Neural cell (in vitro differentiated cells): ENCODE measurements at regions not wholly inside any gene's neighbourhood (a gene's known extent, or its start where the extent isn't known, plus 50 kb on each side); places are given as distances from the start of the nearest gene placed in this dataset.

Experiments
- H2AFZ ChIP-seq: fragments of 200-600, 300-800 bp; sonication (generic), shearing (Covaris generic); 2 replicates; pipeline ENCODE4 v1.6.0; 2014; ENCODE audit warnings: low read depth, mild to moderate bottlenecking, antibody characterized with exemption, low read length, moderate library complexity
- H3F3A ChIP-seq: fragments of 200-600 bp; shearing (Covaris generic); 2 replicates; pipeline ENCODE4 v1.6.1; 2016; ENCODE audit warnings: mild to moderate bottlenecking, moderate library complexity, mixed read lengths, antibody characterized with exemption, low read length; ENCODE audit not compliant: insufficient read depth, poor library complexity, severe bottlenecking
- H3K27ac ChIP-seq: fragments of 200-600, 300-800 bp; sonication (generic), shearing (Covaris generic); 2 replicates; pipeline ENCODE4 v1.5.1; 2014; ENCODE audit warnings: mild to moderate bottlenecking, low read length, moderate library complexity
- H3K27me3 ChIP-seq: fragments of 300-800, 200-600 bp; sonication (generic), shearing (Covaris generic); 2 replicates; pipeline ENCODE4 v1.6.0; 2014; ENCODE audit warnings: mild to moderate bottlenecking, low read depth, low read length, moderate library complexity; ENCODE audit not compliant: insufficient read depth
- H3K36me3 ChIP-seq: fragments of 300-800, 200-600 bp; sonication (generic), shearing (Covaris generic); 2 replicates; pipeline ENCODE4 v1.5.1; 2014; ENCODE audit warnings: mild to moderate bottlenecking, antibody characterized with exemption, low read length, moderate library complexity; ENCODE audit not compliant: insufficient read depth
- H3K4me2 ChIP-seq: fragments of 300-800, 200-600 bp; sonication (generic), shearing (Covaris generic); 2 replicates; pipeline ENCODE4 v1.6.0; 2014; ENCODE audit warnings: mild to moderate bottlenecking, low read length
- H3K4me3 ChIP-seq: fragments of 300-800, 200-600 bp; sonication (generic), shearing (Covaris generic); 2 replicates; pipeline ENCODE4 v1.5.1; 2014; ENCODE audit warnings: mild to moderate bottlenecking, low read length, moderate library complexity
- H3K79me2 ChIP-seq: fragments of 200-600 bp; shearing (Covaris generic); replicated peaks from 2 replicates; pipeline ENCODE4 v1.6.0; 2014; ENCODE audit warnings: mild to moderate bottlenecking, low read length, moderate library complexity; ENCODE audit not compliant: insufficient read depth
- H3K9ac ChIP-seq: fragments of 300-800, 200-600 bp; sonication (generic), shearing (Covaris generic); 2 replicates; pipeline ENCODE4 v1.6.1; 2016; ENCODE audit warnings: mild to moderate bottlenecking, low read length, mixed read lengths
- H3K9me2 ChIP-seq: fragments of 200-600 bp; shearing (Covaris generic); 2 replicates; pipeline ENCODE4 v1.6.1; 2016; ENCODE audit warnings: mild to moderate bottlenecking, low read length, mixed read lengths; ENCODE audit not compliant: insufficient read depth
- H3K9me3 ChIP-seq: fragments of 200-600, 300-800 bp; sonication (generic), shearing (Covaris generic); 2 replicates; pipeline ENCODE4 v1.6.1; 2016; ENCODE audit warnings: mild to moderate bottlenecking, mixed run types, low read length, moderate library complexity, mixed read lengths
- H4K20me1 ChIP-seq: fragments of 200-600 bp; shearing (Covaris generic); 2 replicates; pipeline ENCODE4 v1.6.1; 2016; ENCODE audit warnings: mild to moderate bottlenecking, mixed run types; ENCODE audit not compliant: insufficient read depth
- CTCF ChIP-seq: fragments of 450-650 bp; IDR thresholded peaks from 2 replicates; pipeline ENCODE4 v1.5.1; 2014; ENCODE audit warnings: antibody characterized with exemption, mild to moderate bottlenecking, moderate library complexity; ENCODE audit not compliant: poor library complexity, severe bottlenecking
- EP300 ChIP-seq: fragments of 450-650 bp; conservative IDR thresholded peaks from 2 replicates; pipeline ENCODE4 v1.6.1; 2014; ENCODE audit warnings: antibody characterized with exemption, mild to moderate bottlenecking, moderate library complexity; ENCODE audit not compliant: poor library complexity, severe bottlenecking
- EZH2 ChIP-seq: fragments of 200-600, 300-800 bp; shearing (Covaris generic), sonication (generic); IDR thresholded peaks from 2 replicates; pipeline ENCODE4 v1.6.1; 2014; ENCODE audit warnings: antibody characterized with exemption, low read length, borderline replicate concordance, mild to moderate bottlenecking; ENCODE audit not compliant: insufficient read depth, poor library complexity, severe bottlenecking
- MXI1 ChIP-seq: fragments of 450-650 bp; conservative IDR thresholded peaks from 2 replicates; pipeline ENCODE4 v1.6.1; 2014; ENCODE audit warnings: antibody characterized with exemption, mild to moderate bottlenecking; ENCODE audit not compliant: poor library complexity, severe bottlenecking
- POLR2AphosphoS5 ChIP-seq: IDR thresholded peaks from 2 replicates; pipeline ENCODE4 v1.6.1; 2012
- RAD21 ChIP-seq: fragments of 450-650 bp; conservative IDR thresholded peaks from 2 replicates; pipeline ENCODE4 v1.6.1; 2014; ENCODE audit warnings: antibody characterized with exemption, mild to moderate bottlenecking, moderate library complexity
- SMC3 ChIP-seq: fragments of 450-650 bp; conservative IDR thresholded peaks from 2 replicates; pipeline ENCODE4 v1.6.1; 2014; ENCODE audit warnings: antibody characterized with exemption, mild to moderate bottlenecking, moderate library complexity; ENCODE audit not compliant: poor library complexity
- TAF1 ChIP-seq: IDR thresholded peaks from 2 replicates; pipeline ENCODE4 v1.6.1; 2012; ENCODE audit warnings: low read depth
- TF ChIP-seq, protein P1 (sequence below): IDR thresholded peaks from 2 replicates; pipeline ENCODE4 v1.6.1; 2012; ENCODE audit warnings: borderline replicate concordance

DNA sequence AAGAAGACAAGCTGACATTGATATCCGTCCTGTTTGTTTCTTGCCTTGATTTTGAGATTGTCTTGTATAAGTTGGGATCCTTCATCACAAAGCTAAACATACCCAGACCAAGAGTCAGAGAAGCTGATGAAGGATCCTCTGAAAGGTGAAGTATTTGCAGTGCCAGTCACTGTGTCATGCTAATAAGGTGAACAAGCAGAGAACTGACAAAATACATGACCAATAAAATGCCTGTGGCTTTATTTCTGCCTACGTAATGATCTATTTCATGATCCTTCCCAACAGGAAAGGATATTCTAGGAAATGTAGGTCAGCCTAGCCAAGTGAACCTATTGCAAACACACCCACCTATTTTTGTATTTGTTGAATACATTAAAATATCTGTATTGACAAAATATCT, 351.3 kb upstream of the CDH9 start:
- no peak overlapping the region for H2AFZ ChIP-seq
- H3K36me3 ChIP-seq = no peaks in the 10 kb centered on the region
- H3K4me2 ChIP-seq = no peak overlapping the region
- H3F3A ChIP-seq = no peaks in the 10 kb centered on the region
- H3K9me2 ChIP-seq = no peaks in the 10 kb centered on the region
- TF ChIP-seq RAD21 (no peak), SMC3 (no peak)
- no peaks in the 10 kb centered on the region for H3K27me3 ChIP-seq
- H3K4me3 ChIP-seq = no peak overlapping the region
- H3K27ac ChIP-seq = no peak overlapping the region
- no peaks in the 10 kb centered on the region for H3K79me2 ChIP-seq
- no peaks in the 10 kb centered on the region for H3K9me3 ChIP-seq
- H4K20me1 ChIP-seq = no peaks in the 10 kb centered on the region
- H3K9ac ChIP-seq = no peak overlapping the region

DNA sequence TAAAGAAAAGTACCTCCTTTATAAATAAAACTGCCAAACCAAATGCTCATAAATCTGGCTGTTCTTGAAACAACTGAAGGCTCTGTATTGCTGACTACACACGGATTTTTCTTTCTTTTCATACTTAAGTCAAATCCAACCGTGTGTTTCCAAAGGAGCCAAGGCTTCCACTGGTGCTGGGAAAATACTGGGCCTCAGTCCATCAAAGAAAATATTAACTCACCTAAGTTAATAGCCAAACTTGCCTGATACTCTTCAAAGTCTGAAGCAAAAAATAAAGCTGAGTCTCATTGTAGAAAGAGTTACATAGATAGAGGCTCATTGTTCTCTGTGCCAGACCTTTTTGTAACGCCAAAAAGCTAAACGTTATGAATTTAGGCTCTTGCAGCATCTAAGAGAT, 350.4 kb upstream of the CDH9 start:
- no peaks in the 10 kb centered on the region for H3K9me3 ChIP-seq
- H3K4me3 ChIP-seq = no peak overlapping the region
- H3K79me2 ChIP-seq = no peaks in the 10 kb centered on the region
- no peak overlapping the region for H2AFZ ChIP-seq
- TF ChIP-seq POLR2AphosphoS5 (no peak), TAF1 (no peak), EZH2 (no peak), RAD21 (no peak), EP300 (no peak)
- TF ChIP-seq, protein P1, sequence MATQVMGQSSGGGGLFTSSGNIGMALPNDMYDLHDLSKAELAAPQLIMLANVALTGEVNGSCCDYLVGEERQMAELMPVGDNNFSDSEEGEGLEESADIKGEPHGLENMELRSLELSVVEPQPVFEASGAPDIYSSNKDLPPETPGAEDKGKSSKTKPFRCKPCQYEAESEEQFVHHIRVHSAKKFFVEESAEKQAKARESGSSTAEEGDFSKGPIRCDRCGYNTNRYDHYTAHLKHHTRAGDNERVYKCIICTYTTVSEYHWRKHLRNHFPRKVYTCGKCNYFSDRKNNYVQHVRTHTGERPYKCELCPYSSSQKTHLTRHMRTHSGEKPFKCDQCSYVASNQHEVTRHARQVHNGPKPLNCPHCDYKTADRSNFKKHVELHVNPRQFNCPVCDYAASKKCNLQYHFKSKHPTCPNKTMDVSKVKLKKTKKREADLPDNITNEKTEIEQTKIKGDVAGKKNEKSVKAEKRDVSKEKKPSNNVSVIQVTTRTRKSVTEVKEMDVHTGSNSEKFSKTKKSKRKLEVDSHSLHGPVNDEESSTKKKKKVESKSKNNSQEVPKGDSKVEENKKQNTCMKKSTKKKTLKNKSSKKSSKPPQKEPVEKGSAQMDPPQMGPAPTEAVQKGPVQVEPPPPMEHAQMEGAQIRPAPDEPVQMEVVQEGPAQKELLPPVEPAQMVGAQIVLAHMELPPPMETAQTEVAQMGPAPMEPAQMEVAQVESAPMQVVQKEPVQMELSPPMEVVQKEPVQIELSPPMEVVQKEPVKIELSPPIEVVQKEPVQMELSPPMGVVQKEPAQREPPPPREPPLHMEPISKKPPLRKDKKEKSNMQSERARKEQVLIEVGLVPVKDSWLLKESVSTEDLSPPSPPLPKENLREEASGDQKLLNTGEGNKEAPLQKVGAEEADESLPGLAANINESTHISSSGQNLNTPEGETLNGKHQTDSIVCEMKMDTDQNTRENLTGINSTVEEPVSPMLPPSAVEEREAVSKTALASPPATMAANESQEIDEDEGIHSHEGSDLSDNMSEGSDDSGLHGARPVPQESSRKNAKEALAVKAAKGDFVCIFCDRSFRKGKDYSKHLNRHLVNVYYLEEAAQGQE = no peak
- no peaks in the 10 kb centered on the region for H3K36me3 ChIP-seq
- H3K27me3 ChIP-seq = no peaks in the 10 kb centered on the region
- no peaks in the 10 kb centered on the region for H3F3A ChIP-seq
- H3K27ac ChIP-seq = no peak overlapping the region
- no peak overlapping the region for H3K9ac ChIP-seq
- H4K20me1 ChIP-seq = no peaks in the 10 kb centered on the region
- no peaks in the 10 kb centered on the region for H3K9me2 ChIP-seq
- no peak overlapping the region for H3K4me2 ChIP-seq

GRCh38 chr5:27387535-27388073, 349.2 kb upstream of the CDH9 start:
- Histone ChIP-seq H3F3A (no peaks in the 10 kb centered on the region), H4K20me1 (no peaks in the 10 kb centered on the region), H3K79me2 (no peaks in the 10 kb centered on the region), H3K27me3 (no peaks in the 10 kb centered on the region), H2AFZ (no peak overlapping the region), H3K4me3 (no peak overlapping the region), H3K9ac (no peak overlapping the region), H3K9me3 (no peaks in the 10 kb centered on the region), H3K36me3 (no peaks in the 10 kb centered on the region), H3K27ac (no peak overlapping the region), H3K4me2 (no peak overlapping the region), H3K9me2 (no peaks in the 10 kb centered on the region)
- TF ChIP-seq, protein P1 = no peak
- TF ChIP-seq EP300 = no peak
- TF ChIP-seq SMC3 = no peak
- TF ChIP-seq RAD21 = no peak
- no peak for TF ChIP-seq POLR2AphosphoS5
- no peak for TF ChIP-seq EZH2
- TF ChIP-seq CTCF = no peak
- TF ChIP-seq MXI1 = no peak
- TF ChIP-seq TAF1 = no peak
